Stimulated activated CD8-positive, alpha-beta memory T cell treated with anti-CD3 and anti-CD28 coated beads, Interleukin-7, amount 100 ng/mL, for 1 hour (primary cell): ENCODE measurements at regions not wholly inside any gene's neighbourhood (a gene's known extent, or its start where the extent isn't known, plus 50 kb on each side); places are given as distances from the start of the nearest gene placed in this dataset.
"Not testable (repeated sequence)": the region's sequence is repeated elsewhere in the genome, so short reads cannot be mapped to it uniquely, and the experiment has no call there.

Experiments used
- DNase-seq, 2 donors: peaks; one replicate each; pipeline ENCODE4 v3.0.0-alpha.2; 2020; ENCODE audit warnings: low read depth in 2 of 2

DNA sequence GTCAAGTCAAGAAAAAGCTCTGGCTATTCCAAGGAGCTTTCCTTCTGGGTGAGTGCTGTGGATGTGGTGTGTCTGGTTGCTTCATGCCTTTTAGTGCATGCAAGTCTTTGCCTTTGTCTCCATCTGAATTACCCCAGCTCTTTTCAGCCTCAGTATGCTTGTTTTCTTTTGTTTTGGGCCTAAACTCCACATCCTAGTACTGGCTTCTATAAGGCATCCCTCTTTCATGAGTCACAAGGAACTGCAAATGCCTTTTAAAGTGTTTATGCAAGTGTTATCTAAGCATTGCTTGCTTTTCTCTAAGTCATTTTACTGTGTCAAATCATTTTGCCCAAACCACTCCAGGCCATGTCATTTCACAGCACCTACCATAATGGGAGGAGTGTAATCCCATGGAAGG, 132.1 kb downstream of the PLCE1 start:
- no peak for DNase-seq

DNA sequence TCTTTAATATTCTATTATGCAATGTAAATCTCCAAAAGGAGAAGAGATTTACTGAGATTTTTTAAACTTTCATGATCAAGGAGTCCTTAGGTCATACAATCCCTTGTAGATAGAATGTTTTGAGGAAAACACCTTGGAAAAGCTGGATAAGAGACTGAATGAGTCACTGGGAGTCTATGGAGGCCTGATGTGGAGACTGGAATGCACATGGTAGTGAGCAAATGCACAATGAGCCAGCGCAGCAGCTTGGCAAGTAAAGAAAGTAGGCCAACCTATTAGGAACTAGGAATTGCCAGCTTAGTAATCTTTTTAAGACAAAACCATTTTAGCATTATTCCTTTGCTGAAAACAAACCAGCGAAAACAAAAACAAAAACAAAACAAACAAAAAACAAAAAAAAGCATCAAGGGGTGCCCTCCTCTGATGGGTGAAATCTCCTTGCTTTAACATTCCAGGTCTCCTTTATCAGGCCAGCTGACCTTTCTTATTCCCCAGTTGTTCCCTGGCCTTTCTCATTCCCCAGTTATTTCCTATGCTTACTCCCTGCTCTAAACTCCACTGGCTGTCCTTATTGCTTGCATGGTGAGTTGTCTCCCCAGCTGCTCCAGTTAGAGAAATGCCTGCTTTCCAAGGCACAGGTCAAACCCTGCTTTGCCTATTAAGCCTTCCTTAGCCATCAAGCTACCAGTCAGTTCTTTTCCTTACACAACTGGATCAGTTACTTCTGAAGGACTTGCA, 135.8 kb downstream of the PLCE1 start:
- DNase-seq = no peak

DNA sequence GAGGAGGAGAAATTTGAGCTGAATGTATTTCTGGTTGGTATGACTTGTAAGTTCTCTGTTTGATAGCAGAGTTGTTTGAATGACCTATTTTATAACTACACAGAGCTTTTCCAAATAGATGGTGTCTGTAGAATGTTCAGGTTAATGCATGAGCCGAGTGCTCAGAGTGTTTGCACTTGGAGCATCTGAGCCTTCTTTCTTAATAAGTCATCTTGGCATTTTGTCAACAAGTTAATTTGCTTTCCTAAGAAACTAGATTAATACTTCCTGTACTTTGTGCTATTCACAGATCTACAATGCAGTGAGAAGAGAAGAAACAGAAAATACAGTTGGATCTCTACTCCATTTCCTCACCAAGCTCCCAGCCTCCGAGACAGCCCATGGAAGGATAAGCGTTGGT, 138.2 kb downstream of the PLCE1 start:
- DNase-seq = no peak

DNA sequence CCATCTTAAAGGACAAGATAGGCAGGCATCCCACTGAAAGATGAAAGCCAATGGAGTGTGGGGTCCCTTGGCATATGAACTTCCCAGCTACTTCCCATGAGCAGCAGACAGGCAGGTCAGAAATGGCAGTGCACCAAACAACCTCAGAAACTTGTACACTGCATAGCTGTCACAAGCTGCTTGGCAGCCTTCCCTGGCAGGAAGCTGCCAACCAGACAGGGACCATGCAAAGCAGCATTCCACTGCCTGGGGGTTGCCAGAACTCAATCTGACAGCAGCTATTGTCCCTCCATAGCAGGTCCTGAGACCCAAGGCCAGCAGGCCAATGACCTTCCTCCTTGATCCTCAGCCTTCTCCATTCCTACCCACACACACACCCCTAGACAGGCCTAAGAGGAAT, 139.5 kb downstream of the PLCE1 start:
- DNase-seq = no peak

DNA sequence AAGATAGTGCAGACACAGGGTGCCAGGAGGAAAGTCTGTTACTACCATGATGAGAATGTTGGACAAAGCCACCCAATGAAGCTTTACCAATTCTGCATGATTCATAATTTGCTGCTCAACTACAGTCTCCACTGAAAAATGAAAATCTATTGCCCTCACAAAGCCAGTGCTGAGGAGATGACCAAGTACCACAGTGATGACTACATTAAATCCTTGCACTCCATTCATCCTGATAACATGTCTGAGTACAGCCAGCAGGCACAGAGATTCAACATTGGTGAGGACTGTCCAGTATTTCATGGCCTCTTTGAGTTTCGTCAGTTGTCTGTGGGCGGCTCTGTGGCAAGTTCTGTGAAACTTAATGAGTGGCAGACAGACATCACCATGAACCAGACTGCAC, 144.0 kb downstream of the PLCE1 start:
- no peak for DNase-seq

DNA sequence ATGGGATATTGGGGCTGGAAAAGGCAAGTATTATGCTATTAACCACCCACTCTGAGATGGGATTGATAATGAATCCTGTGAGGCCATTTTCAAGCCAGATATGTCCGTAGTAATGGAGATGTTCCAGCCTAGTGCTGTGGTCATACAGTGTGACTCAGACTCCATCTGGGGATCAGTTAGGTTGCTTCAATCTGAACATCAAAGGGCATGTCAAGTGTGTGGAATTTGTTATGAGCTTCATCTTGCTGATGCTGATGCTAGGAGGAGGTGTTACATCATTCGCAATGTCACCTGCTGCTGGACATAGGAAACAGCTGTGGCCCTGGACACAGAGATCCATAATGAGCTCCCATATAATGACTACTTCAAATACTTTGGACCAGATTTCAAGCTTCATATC, 144.7 kb downstream of the PLCE1 start:
- DNase-seq = no peak

DNA sequence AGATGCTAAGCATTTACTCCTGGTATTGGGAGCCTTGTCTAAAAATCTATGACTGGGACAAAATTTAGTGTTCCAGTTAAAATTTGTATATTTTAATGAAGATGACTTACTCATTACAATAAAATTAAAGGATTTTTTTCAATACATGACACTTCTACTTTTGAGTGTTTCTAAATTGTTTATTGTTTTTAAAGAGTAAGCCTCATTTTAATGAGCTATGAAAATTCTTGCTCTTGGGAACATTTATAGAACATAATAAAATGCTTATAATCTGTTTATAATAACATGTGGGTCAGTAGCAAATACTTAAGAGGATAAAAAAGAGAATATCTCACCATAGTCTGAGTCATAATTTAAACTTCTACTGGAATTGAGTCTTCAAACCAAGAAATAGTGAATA, 149.5 kb downstream of the PLCE1 start:
- DNase-seq = no peak

DNA sequence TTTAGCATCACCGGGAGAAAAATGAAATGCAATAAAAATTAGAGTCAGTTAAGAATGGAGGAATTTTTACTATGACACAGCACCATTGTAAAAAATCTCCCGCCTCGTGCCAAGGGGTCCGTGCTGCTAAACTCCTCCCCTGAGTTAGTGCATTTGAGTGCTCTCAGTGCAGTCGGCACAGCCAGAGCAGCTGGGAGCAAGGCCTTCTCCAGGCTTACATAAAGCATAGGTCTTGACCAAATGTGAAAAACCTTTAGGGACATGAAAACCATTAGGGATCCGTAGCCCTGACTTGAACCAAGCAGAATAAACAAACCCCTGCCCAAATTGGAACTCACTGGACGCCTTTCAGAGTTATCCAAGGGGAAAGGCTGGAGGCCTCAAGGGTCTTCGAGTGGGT, 152.6 kb downstream of the PLCE1 start:
- DNase-seq = no peak

DNA sequence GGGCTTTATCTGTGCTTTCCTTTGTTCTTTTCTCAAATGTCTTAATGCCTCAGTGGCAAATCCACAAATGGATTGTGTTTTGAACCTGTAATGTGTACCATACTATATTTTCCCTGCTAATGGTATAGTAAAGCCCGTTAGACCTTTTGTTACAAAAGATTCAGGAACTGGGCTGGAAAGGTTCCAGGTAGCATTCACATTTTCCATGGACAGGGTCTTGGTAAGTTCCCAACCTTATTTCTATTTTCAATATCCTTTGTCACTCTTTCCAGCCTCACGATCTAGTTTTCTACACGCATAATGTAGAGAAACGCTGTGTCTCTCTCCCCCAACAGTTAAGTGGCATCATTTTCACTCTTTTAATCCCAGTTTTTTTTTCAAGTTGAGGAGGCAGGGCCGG, 153.0 kb downstream of the PLCE1 start:
- no peak for DNase-seq

DNA sequence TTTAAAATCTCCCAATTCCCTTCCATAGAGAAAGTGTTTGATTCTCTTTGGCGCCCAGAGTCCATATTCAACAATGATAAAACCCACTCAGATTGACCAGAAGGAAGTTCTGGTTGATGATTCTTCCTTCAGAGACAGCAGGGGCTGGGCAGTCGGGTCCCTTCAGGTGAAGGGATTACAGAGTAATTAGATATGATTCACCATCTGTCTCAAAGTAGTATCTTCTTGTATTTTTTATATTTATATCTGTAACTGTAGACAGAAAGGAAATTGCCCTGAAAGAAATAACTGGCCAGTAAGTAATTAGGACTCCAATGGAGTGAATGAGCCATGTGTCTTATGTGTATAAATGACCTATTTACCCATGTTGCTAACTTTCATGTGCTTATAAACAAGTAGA, 156.0 kb downstream of the PLCE1 start:
- DNase-seq = no peak

DNA sequence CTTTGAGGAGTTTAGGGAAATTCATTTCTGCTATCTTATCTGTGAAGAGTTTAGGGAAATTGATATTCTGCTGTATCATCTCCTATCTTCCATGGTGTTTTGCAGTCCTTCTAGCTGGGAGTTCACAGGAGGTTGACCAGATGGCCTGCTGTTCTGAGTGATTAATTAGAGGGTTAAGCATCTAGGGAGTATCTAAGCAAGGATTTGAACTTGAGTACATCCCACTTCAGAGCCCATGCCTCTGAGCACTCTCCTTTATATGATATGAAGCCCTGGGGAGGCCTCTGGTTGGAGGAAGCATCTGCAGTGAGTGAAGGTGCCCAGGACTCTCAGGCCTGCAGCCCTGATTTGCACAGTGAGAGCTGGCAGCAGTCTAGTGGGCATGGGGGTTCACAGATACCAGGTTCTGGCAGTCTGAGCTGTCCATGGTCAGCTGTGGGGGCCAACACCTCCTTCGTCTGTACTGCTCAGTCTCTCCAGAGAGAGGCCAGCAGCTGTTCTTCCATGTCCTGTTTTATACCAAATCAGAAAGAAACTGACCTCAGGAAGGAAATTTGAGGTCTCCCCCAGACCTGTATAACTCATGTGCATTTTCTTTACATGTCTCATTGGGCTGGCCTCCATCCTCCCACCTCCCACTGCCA, 156.9 kb downstream of the PLCE1 start:
- no peak for DNase-seq

DNA sequence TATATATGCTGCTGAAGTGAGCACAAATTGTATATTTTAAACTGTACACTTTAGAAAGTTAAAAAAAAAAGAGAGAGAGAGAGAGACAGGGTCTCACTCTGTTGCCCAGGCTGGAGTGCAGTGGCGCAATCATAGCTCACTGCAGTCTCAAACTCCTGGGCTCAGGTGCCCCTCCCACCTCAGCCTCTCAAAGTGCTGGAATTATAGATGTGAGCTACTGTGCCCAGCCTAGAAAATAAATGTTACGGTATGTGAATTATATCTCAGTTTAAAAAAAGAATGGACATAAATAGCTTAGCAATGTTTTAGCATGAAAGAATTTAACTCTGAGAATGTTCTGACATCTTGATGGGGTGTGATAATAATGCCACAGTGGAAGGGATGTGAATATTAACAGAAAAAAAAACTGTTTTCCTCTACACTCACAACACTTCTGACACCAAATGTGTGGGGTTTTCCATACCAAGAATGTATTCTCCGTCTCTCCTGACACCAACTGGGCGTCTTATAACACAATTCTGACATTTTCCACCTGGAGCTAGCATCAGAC, 162.1 kb downstream of the PLCE1 start:
- DNase-seq = no peak

DNA sequence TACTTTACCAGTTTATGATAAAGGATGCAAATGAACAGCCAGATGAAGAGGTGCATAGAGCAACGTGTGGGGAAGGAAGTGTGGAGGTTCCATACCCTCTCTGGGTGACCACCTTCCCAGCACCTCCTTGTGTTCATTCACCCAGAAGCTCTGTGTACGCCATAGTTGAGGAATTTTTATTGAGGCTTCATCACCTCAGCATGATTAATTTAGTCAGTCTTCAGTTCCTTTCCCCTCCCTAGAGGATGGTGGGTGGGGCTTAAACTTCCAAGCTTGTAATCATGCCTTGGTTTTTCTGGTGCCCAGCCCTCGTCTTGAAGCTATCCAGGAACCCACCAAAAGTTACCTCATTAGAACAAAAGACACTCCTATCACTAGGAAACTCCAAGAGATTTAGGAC, 162.7 kb downstream of the PLCE1 start:
- no peak for DNase-seq

DNA sequence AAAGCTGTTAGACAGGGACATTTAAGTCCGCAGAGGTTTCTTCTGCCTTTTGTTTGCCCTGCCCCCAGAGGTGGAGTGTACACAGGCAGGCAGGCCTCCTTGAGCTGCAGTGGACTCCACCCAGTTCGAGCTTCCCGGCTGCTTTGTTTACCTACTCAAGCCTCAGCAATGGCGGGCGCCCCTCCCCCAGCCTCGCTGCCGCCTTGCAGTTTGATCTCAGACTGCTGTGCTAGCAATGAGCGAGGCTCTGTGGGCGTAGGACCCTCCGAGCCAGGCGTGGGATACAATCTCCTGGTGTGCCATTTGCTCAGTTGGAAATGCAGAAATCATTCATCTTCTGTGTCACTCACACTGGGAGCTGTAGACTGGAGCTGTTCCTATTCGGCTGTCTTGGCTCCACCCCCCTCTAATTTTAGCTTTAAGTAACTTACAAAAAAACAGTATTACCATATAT, 171.5 kb downstream of the PLCE1 start:
- DNase-seq = not testable (repeated sequence)

DNA sequence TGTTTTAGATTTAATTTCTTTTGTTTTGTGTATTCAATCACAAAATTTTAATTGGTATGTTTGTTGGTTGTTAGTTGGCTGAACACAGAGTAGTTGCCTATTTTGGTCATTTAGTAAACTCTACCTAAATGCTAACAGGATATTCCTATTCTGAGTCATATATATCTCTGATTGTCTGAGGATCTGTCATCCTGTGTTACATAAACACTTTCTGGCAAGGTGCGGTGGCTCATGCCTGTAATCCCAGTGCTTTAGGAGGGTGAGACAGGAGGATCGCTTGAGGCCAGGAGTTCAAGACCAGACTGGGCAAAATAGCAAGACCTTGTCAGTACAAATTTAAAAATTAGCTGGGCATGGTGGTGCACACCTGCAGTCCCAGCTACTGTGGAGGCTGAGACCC, 178.6 kb downstream of the PLCE1 start:
- DNase-seq = no peak

DNA sequence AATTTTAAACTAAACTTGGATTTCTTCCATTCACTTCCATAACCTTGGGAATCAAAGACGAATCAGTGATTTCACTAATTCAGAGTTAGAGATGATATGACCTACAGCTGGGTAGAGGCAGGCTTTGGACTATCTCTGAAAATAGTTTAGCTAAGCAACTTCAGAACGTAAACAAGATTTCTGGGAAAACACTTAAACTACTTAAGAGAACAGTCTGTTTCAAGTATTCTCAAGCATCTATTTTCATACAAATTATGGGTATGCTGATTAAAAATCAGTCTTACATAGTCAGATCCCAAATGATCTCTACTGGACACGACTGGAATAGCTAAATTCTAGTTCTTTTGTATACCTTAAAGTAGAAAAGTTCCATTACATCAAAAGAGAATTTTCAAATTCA, 179.9 kb downstream of the PLCE1 start:
- no peak for DNase-seq

DNA sequence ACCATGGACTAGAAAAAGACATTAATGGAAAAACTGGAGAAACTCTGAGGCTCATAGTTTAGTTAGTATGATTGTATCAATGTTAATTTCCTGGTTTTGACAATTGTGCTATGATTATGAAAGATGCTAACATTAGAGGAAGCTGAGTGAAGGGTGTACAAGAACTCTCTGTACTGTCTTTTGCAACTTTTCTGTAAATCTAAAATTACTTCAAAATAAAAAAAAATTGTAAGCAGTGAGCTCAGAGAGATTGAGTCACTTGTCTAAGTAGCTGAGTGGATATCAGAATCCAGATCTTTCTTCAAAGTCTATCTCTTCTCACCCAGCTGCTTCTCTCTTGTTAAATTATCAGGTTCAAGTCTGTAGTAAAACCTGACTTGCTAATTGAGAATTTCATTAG, 181.1 kb downstream of the PLCE1 start:
- DNase-seq = no peak

DNA sequence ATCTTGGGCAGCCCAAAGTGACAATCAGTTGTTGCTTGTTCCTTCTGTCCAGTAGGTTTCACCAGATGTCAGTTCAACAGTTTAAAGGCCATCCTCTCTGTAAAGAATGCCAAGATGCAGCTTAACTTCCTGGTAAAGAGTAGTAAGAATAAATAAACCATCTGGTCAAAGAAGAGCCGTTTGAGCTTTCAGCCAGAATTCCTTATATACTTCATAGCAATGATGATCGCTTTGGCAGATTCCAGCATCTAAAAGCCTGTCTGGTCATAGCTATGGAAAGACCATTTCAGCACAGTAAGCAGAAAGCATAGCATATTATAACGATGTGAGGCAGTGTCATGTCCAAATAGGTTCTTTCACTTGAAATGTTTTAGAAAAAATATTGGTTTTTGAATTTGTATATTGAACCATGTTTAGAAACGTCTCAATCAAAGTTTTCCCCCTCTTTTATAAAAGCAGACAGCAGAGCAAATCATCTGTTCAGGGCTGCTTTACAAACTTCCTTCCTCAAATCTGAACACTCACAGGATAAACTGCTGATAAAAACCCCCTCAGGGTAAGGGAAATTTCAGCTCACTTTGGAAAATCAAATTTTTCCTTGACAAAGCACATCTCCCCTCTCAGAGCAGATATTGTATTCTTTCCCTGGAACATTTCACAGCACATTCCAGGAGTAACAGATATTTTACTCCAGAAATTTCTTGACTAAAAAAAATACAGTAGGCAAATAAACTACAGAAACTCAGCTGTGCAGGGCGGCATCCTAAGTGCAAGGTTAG, 184.1 kb downstream of the NOC3L start:
- DNase-seq = no peak

DNA sequence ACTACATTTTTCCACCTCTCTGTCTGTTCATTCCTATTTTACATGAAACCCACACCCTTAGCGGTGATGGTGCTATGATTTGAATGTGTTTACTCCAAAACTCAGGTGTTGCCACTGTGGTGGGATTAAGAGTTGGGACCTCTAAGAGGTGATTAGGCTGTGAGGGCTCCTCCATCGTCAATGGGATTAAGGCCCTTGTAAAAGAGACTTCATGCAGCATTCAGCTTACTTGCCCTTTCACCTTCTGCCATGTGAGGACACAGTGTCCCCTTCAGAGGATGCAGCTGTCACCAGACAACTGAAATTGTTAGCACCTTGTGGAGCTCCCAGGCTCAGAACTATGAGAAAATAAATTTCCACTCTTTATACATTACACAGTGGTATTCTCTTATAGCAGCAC, 182.2 kb downstream of the NOC3L start:
- DNase-seq = no peak

DNA sequence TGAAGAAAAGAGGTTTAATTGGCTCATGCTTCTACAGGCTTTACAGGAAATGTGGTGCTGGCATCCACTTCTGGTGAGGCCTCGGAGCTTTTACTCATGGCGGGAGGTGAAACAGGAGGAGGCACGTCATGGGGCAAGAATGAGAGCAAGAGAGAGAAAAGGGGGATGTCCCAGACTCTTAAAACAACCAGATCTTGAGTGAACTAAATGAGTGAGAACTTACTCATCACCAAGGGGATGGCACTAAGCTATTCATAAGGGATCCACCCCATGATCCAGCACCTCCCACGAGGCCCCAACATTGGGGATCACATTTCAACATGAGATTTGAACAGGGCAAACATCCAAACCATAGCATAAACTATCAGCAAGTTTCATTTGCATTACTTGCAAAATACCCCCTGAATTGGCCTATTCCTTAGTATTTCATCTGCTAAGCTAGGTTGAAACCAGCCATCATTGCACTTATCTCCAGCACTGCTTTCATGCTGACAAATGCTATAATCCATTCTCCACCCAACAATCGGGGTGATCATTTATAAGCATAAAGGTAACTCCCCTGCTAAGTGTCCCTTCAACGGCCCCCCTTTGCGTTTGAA, 179.0 kb downstream of the NOC3L start:
- DNase-seq = no peak

DNA sequence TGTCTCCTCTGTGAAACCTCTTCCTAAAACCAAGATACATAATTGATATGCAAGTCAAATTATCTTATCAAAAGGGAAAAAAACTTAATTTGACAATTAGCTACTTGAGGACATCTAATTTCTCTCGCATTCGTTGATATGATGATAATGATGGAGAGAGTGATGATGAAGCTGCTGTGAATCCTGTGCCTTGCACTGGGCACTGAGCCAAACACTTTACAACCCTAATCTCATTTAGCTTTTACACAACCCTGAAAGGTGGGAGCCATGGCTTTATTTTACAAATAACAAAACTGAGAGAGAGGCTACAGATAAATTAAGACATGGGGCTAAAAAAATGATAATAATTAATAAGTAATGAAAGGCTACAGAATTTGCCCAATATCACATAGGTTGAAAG, 176.0 kb downstream of the NOC3L start:
- no peak for DNase-seq

DNA sequence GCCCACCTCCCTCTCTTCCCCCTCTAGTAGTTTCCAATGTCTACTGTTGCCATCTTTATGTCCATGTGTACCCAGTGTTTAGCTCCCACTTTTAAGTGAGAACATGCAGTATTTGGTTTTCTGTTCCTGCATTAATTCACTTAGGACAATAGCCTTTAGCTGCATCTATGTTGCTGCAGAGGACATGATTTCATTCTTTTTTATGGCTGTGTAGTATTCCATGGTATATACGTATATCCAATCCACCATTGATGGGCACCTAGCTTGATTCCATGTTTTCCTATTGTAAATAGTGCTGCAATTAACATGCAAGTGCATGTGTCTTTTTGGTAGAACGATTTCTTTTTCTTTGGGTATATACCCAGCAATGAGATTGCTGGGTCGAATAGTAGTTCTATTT, 170.4 kb downstream of the NOC3L start:
- DNase-seq = no peak
